K562 (cell line): ENCODE measurements at regions not wholly inside any gene's neighbourhood (a gene's known extent, or its start where the extent isn't known, plus 50 kb on each side); places are given as distances from the start of the nearest gene placed in this dataset.

ENCODE experiments used
- ATAC-seq: fragments of 200-7000 bp; cut with Tn5 transposase; 3 replicates; pipeline ENCODE4 v1.9.1; 2020; ENCODE audit warnings: moderate library complexity
- BruUV-seq: library from RNA; stranded (reverse); fragments of 400-500 nt; replicated peaks from 2 replicates; lab custom pipeline; 2021; lab: Mats Ljungman, UMichigan
- CTCF ChIA-PET: fragments of 300-600 bp; formaldehyde crosslinking; extraction: SDS; loops from one replicate; lab custom pipeline; 2021; ENCODE audit warnings: low intra/inter-chr PET ratio; lab: Yijun Ruan, JAX
- POLR2A ChIA-PET: fragments of 300-600, 350-650 bp; sonication (Branson Sonifier 250); formaldehyde crosslinking; extraction: SDS; loops from one replicate; lab custom pipeline; 2021; ENCODE audit warnings: antibody characterized with exemption, inconsistent platforms; lab: Yijun Ruan, JAX
- DNase-seq, 4 experiments: peaks; one replicate each; pipeline versions ENCODE4 v3.0.0 to v3.0.0-alpha.2; 2011 to 2018; ENCODE audit warnings: low spot score in 3 of 4, mixed read lengths in 3 of 4; ENCODE audit errors: extremely low read depth in 1 of 4
- FAIRE-seq: peaks from 2 replicates; lab custom pipeline; 2011; peaks lifted over from hg19 to GRCh38; lab: Jason Lieb, UNC
- H2AFZ ChIP-seq: 2 replicates; pipeline ENCODE4 v1.6.0; 2011; ENCODE audit warnings: low read depth, low read length, control low read depth, inconsistent platforms
- H3K27ac ChIP-seq: fragments of 200-600 bp; 3 replicates; pipeline ENCODE4 v1.8.0; 2011; ENCODE audit warnings: low read depth, mild to moderate bottlenecking, control low read depth, inconsistent platforms, low read length, moderate library complexity, mixed read lengths; ENCODE audit errors: extremely low read depth
- H3K27me3 ChIP-seq, 2 experiments: fragments of 300-600 bp in 1 of 2; 2 replicates in 1 of 2; 3 replicates in 1 of 2; pipeline versions ENCODE4 v1.6.0 to v1.8.0; 2011; ENCODE audit warnings: inconsistent platforms in 2 of 2, low read length in 2 of 2, mild to moderate bottlenecking in 1 of 2, mixed read lengths in 1 of 2, moderate library complexity in 1 of 2; ENCODE audit not compliant: control insufficient read depth in 2 of 2, insufficient read depth in 2 of 2
- H3K36me3 ChIP-seq: fragments of 300-600 bp; 3 replicates; pipeline ENCODE4 v1.8.0; 2011; ENCODE audit warnings: mild to moderate bottlenecking, low read length, inconsistent platforms; ENCODE audit not compliant: control insufficient read depth, insufficient read depth
- H3K4me1 ChIP-seq, 2 experiments: fragments of 200-600 bp in 1 of 2; replicated peaks in 1 of 2; 2 replicates in 1 of 2; 3 replicates in 1 of 2; pipeline versions ENCODE4 v1.5.1 to v1.8.0; 2011; ENCODE audit warnings: inconsistent platforms in 2 of 2, low read length in 2 of 2, mild to moderate bottlenecking in 1 of 2, mixed read lengths in 1 of 2, moderate library complexity in 1 of 2; ENCODE audit not compliant: control insufficient read depth in 2 of 2, insufficient read depth in 2 of 2
- H3K4me2 ChIP-seq: 2 replicates; pipeline ENCODE4 v1.6.1; 2011; ENCODE audit warnings: low read length, control low read depth, inconsistent platforms, mixed read lengths; ENCODE audit not compliant: insufficient read depth
- H3K4me3 ChIP-seq: fragments of 200-600 bp; sonication (generic), shearing (Covaris generic); 2 replicates; pipeline ENCODE4 v1.5.1; 2016; ENCODE audit warnings: control low read depth, inconsistent platforms
- H3K79me2 ChIP-seq: fragments of 200-600 bp; 3 replicates; pipeline ENCODE4 v1.8.0; 2011; ENCODE audit warnings: low read length, inconsistent platforms; ENCODE audit not compliant: control insufficient read depth, insufficient read depth
- H3K9ac ChIP-seq, 2 experiments: 2 replicates each; pipeline versions ENCODE4 v1.6.0 to v1.6.1; 2011; ENCODE audit warnings: low read depth in 2 of 2, low read length in 2 of 2, control low read depth in 1 of 2, inconsistent platforms in 1 of 2, mild to moderate bottlenecking in 1 of 2, mixed read lengths in 1 of 2; ENCODE audit not compliant: insufficient read depth in 1 of 2
- H3K9me1 ChIP-seq: one replicate; pipeline ENCODE4 v1.6.0; 2011; ENCODE audit warnings: inconsistent platforms, mild to moderate bottlenecking, low read length, moderate library complexity; ENCODE audit not compliant: control insufficient read depth, insufficient read depth
- H3K9me3 ChIP-seq: replicated peaks from 2 replicates; pipeline ENCODE4 v1.5.1; 2011; ENCODE audit warnings: low read depth, low read length, inconsistent platforms; ENCODE audit not compliant: control insufficient read depth, insufficient read depth
- H4K20me1 ChIP-seq: replicated peaks from 2 replicates; pipeline ENCODE4 v1.6.1; 2011; ENCODE audit warnings: low read length, inconsistent platforms, mixed read lengths; ENCODE audit not compliant: control insufficient read depth, insufficient read depth
- CEBPB ChIP-seq: fragments of 450-650 bp; IDR thresholded peaks from 2 replicates; pipeline ENCODE4 v1.6.1; 2016; ENCODE audit warnings: missing genetic modification characterization, missing compliant biosample characterization
- CEBPG ChIP-seq, 3 experiments: fragments of 200-800 bp in 1 of 3; sonication (Bioruptor generic) in 1 of 3; sonication (generic) in 1 of 3; formaldehyde crosslinking in 1 of 3; IDR thresholded peaks in 2 of 3; conservative IDR thresholded peaks in 1 of 3; 2 replicates each; pipeline versions ENCODE4 v1.6.1 to v1.8.0; 2016 to 2022; ENCODE audit warnings: missing compliant biosample characterization in 2 of 3, missing genetic modification characterization in 2 of 3, mild to moderate bottlenecking in 1 of 3, missing genetic modification reagents in 1 of 3
- ESRRB ChIP-seq: fragments of 250-450 bp; sonication (Bioruptor Pico); IDR thresholded peaks from 2 replicates; pipeline ENCODE4 v1.5.0; 2020; ENCODE audit warnings: mild to moderate bottlenecking, moderate library complexity, borderline replicate concordance
- HDGF ChIP-seq: fragments of 450-650 bp; IDR thresholded peaks from 2 replicates; pipeline ENCODE4 v1.6.1; 2016
- JUN ChIP-seq, 2 experiments: sonication (generic) in 1 of 2; formaldehyde crosslinking in 1 of 2; IDR thresholded peaks; 2 replicates each; pipeline versions ENCODE4 v1.6.1 to v1.8.0; 2012 to 2022; ENCODE audit warnings: borderline replicate concordance in 2 of 2, mild to moderate bottlenecking in 2 of 2, improper control_type of control experiment in 1 of 2, low read depth in 1 of 2, low read length in 1 of 2, missing genetic modification reagents in 1 of 2
- MAX ChIP-seq: sonication (generic); formaldehyde crosslinking; IDR thresholded peaks from 2 replicates; pipeline ENCODE4 v1.9.0; 2022; ENCODE audit warnings: mild to moderate bottlenecking, missing genetic modification reagents
- MLX ChIP-seq, 2 experiments: fragments of 450-650 bp in 1 of 2; sonication (generic) in 1 of 2; formaldehyde crosslinking; conservative IDR thresholded peaks; 2 replicates each; pipeline versions ENCODE4 v1.4.0 to v1.8.1; 2020 to 2022; ENCODE audit warnings: mild to moderate bottlenecking in 1 of 2, missing genetic modification reagents in 1 of 2
- MTA2 ChIP-seq: fragments of 450-650 bp; IDR thresholded peaks from 2 replicates; pipeline ENCODE4 v1.6.1; 2016; ENCODE audit warnings: low read depth
- PCBP2 ChIP-seq: fragments of 200-400 bp; formaldehyde crosslinking; IDR thresholded peaks from 2 replicates; pipeline ENCODE4 v1.6.1; 2018; ENCODE audit warnings: low read length, low read depth, mild to moderate bottlenecking, moderate library complexity; ENCODE audit not compliant: poor library complexity, severe bottlenecking
- TBL1XR1 ChIP-seq, 2 experiments: IDR thresholded peaks; 2 replicates each; pipeline ENCODE4 v1.6.1; 2012; ENCODE audit warnings: improper control_type of control experiment in 2 of 2, low read length in 2 of 2, mild to moderate bottlenecking in 1 of 2
- TFAP4 ChIP-seq: sonication (generic); formaldehyde crosslinking; IDR thresholded peaks from 2 replicates; pipeline ENCODE4 v1.8.0; 2022; ENCODE audit warnings: missing genetic modification reagents, mild to moderate bottlenecking, moderate library complexity, borderline replicate concordance
- WGBS: fragments of 100-300 bp; shearing (Covaris generic); methylation state at CpG from one replicate; pipeline ENCODE4 v1.1.6; 2016; ENCODE audit warnings: low coverage, mixed read lengths; ENCODE audit not compliant: insufficient coverage; ENCODE audit errors: missing lambda C conversion rate; 5-methylcytosine and 5-hydroxymethylcytosine counted together
- in situ Hi-C: fragments of 300-500 bp; cut with MboI; formaldehyde crosslinking; loops from 4 replicates; pipeline ENCODE4 v1.15.0; 2018; ENCODE audit warnings: inconsistent platforms, mixed read lengths
- intact Hi-C: fragments of 100-400 bp; cut with micrococcal nuclease; formaldehyde crosslinking; loops from 2 replicates; pipeline ENCODE4 v1.14.2; 2022

- BruUV-seq = no TSS peak
- no peak overlapping the region for H3K4me2 ChIP-seq
- H3K9ac ChIP-seq = no peak overlapping the region
- no peak for TF ChIP-seq MAX (CRISPR knock-in tag)
- no peak for TF ChIP-seq CEBPG (CRISPR knock-in tag; IDR thresholded peaks at IDR 0.05)
- TF ChIP-seq CEBPG (tag; conservative IDR thresholded peaks at IDR 0.05 in 1 of 2, IDR thresholded peaks at IDR 0.05 in 1 of 2) = no peak
- TF ChIP-seq TFAP4 (CRISPR knock-in tag) = no peak
- TF ChIP-seq MLX (CRISPR knock-in tag; conservative IDR thresholded peaks at IDR 0.05) = no peak
- TF ChIP-seq HDGF = no peak
- TF ChIP-seq TBL1XR1 (IDR thresholded peaks at IDR 0.05; ENCODE audit: low read length in 2 of 2) = no peak
- no peak for TF ChIP-seq MTA2
- no peak for TF ChIP-seq ESRRB (CRISPR knock-in tag)
- no peak for TF ChIP-seq JUN (IDR thresholded peaks at IDR 0.05; ENCODE audit: borderline replicate concordance, low read depth, low read length)
- TF ChIP-seq JUN (CRISPR knock-in tag; IDR thresholded peaks at IDR 0.05; ENCODE audit: borderline replicate concordance) = no peak
- no peak for TF ChIP-seq PCBP2
- no peak for TF ChIP-seq CEBPB (tag)
- TF ChIP-seq, all 486 proteins: peak for 0
- Histone ChIP-seq H3K79me2 (no peaks in the 10 kb centered on the region), H3K9me3 (no peaks in the 10 kb centered on the region), H2AFZ (no peak overlapping the region), H4K20me1 (no peaks in the 10 kb centered on the region), H3K27me3 (peaks cover 42 to 65% of the 10 kb centered on the region in 2 experiments), H3K27ac (no peak overlapping the region), H3K9me1 (no peaks in the 10 kb centered on the region), H3K4me3 (no peak overlapping the region), H3K36me3 (no peaks in the 10 kb centered on the region), H3K4me1 (peaks cover 0 to 5% of the 10 kb centered on the region in 2 experiments; a peak in 3 of 5 replicates)
- in situ Hi-C loops (no loop called here), intact Hi-C loops (no loop called here)
- no peak for DNase-seq
- no peak for ATAC-seq
- CTCF ChIA-PET = no interaction called here
- no peak for FAIRE-seq
- POLR2A ChIA-PET = interaction anchor here (1.4 kb wide), 1 partner anchor 10 kb away, joined by 3 read pairs; no protein-coding TSS in a partner anchor
- 3% methylated on average over 7 of the region's 7 CpGs for WGBS
These were observed 111.7 kb upstream of the SLC22A23 start for GRCh38 chr6:3568396-3569082.
